Neutrophil (primary cell): ENCODE measurements at regions not wholly inside any gene's neighbourhood (a gene's known extent, or its start where the extent isn't known, plus 50 kb on each side); places are given as distances from the start of the nearest gene placed in this dataset.

Experiments used
- H3K27ac ChIP-seq: fragments of 200-600 bp; sonication (generic); 2 replicates; pipeline ENCODE4 v1.5.1; 2016; ENCODE audit warnings: mild to moderate bottlenecking, moderate library complexity
- H3K27me3 ChIP-seq: fragments of 200-600 bp; sonication (generic); 2 replicates; pipeline ENCODE4 v1.6.0; 2016; ENCODE audit warnings: mild to moderate bottlenecking
- H3K36me3 ChIP-seq: fragments of 200-600 bp; sonication (generic); 2 replicates; pipeline ENCODE4 v1.5.1; 2017
- H3K4me1 ChIP-seq, 2 experiments: fragments of 200-600 bp in 1 of 2; sonication (generic) in 1 of 2; 1 replicate in 1 of 2; 2 replicates in 1 of 2; pipeline versions ENCODE4 v1.5.1 to v1.6.1; 2013 to 2016; ENCODE audit warnings: low read depth in 1 of 2, low read length in 1 of 2, mild to moderate bottlenecking in 1 of 2, moderate library complexity in 1 of 2; ENCODE audit not compliant: control insufficient read depth in 1 of 2, insufficient read depth in 1 of 2
- H3K4me3 ChIP-seq, 2 experiments: fragments of 200-600 bp in 1 of 2; sonication (generic) in 1 of 2; 1 replicate in 1 of 2; 2 replicates in 1 of 2; pipeline ENCODE4 v1.5.1; 2013 to 2016; ENCODE audit warnings: low read depth in 1 of 2, low read length in 1 of 2, mild to moderate bottlenecking in 1 of 2, moderate library complexity in 1 of 2
- H3K9me3 ChIP-seq: fragments of 200-600 bp; sonication (generic); 2 replicates; pipeline ENCODE4 v1.5.1; 2016
- TF ChIP-seq, protein P1 (sequence below): fragments of 200-600 bp; sonication (generic); IDR thresholded peaks from 2 replicates; pipeline ENCODE4 v1.5.1; 2016; ENCODE audit warnings: antibody characterized with exemption

DNA sequence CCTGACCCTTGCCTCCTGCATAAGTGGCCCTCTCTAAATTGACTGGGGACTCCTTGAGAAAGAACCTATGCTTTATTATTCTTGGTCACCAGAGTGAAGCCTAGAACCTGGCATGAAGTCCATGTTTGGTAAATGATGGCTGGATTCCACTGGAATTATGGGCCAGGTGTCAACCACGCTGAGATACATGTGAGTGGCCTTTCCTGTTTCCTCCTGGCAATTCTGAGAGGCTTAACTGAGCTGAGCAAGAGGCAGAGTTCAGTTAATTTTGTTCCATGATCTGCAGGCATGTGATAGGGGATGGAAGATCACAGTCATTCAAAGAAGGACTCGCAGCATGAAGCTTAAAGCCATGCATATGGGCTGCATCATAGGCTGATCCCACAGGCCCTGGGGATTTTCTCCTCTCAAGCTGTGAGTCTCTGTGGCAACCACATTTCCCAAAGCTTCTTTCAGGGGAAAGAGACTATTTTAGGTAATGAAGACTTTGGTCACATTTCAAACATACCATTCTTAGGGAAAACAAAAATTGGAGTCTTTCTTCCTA lies 69.4 kb upstream of the CLNK start:
- Histone ChIP-seq H3K9me3 (no peaks in the 10 kb centered on the region), H3K36me3 (no peaks in the 10 kb centered on the region), H3K4me1 (no peaks in the 10 kb centered on the region), H3K4me3 (no peak overlapping the region), H3K27ac (no peak overlapping the region), H3K27me3 (no peaks in the 10 kb centered on the region)
- TF ChIP-seq, protein P1, sequence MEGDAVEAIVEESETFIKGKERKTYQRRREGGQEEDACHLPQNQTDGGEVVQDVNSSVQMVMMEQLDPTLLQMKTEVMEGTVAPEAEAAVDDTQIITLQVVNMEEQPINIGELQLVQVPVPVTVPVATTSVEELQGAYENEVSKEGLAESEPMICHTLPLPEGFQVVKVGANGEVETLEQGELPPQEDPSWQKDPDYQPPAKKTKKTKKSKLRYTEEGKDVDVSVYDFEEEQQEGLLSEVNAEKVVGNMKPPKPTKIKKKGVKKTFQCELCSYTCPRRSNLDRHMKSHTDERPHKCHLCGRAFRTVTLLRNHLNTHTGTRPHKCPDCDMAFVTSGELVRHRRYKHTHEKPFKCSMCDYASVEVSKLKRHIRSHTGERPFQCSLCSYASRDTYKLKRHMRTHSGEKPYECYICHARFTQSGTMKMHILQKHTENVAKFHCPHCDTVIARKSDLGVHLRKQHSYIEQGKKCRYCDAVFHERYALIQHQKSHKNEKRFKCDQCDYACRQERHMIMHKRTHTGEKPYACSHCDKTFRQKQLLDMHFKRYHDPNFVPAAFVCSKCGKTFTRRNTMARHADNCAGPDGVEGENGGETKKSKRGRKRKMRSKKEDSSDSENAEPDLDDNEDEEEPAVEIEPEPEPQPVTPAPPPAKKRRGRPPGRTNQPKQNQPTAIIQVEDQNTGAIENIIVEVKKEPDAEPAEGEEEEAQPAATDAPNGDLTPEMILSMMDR, result no peak

DNA sequence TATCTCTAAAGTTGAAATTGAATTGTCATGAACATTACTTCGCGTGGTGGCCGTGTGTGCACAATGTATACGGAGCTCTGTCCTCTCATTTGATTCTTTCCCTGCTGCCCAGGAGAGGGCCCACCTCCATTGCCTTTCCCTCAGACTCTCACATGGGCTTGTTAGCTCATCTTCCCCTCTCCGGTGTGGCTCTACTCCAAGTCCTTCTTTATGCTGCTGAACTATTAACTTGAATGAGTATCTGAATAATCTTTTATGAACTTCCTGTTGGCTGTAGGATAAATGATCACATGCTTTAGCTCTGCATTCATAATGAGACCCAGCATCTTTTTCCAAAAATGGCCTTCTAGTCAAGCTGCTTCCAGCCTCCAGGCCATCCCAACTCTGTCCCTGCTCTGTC lies 68.8 kb upstream of the CLNK start:
- no peaks in the 10 kb centered on the region for H3K4me1 ChIP-seq
- H3K36me3 ChIP-seq, result no peaks in the 10 kb centered on the region
- H3K27me3 ChIP-seq, result no peaks in the 10 kb centered on the region
- H3K27ac ChIP-seq, result no peak overlapping the region
- no peak overlapping the region for H3K4me3 ChIP-seq
- H3K9me3 ChIP-seq, result no peaks in the 10 kb centered on the region
- TF ChIP-seq, protein P1, result no peak

DNA sequence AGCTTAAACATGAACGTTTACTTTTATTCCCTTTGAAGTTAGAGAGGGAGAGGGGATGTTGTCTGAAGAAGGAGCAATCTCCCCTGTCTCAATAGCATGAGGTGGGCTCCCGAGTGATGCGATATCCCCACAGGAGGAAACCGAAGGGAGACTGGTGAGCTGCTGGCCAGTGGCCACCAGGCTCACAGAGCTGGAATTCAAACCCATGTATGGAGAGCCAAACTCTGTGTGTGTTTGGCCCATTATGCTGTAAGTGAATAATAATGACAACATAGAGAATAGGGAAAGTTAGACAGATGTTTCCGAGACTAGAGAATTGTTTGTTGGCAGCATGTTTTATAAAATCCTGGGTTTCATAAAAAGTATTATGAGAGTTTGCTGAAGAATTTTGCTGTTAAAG lies 66.1 kb upstream of the CLNK start:
- no peaks in the 10 kb centered on the region for H3K36me3 ChIP-seq
- no peaks in the 10 kb centered on the region for H3K9me3 ChIP-seq
- no peak overlapping the region for H3K27ac ChIP-seq
- no peaks in the 10 kb centered on the region for H3K4me1 ChIP-seq
- H3K4me3 ChIP-seq, result no peak overlapping the region
- H3K27me3 ChIP-seq, result no peaks in the 10 kb centered on the region
- TF ChIP-seq, protein P1, result no peak

DNA sequence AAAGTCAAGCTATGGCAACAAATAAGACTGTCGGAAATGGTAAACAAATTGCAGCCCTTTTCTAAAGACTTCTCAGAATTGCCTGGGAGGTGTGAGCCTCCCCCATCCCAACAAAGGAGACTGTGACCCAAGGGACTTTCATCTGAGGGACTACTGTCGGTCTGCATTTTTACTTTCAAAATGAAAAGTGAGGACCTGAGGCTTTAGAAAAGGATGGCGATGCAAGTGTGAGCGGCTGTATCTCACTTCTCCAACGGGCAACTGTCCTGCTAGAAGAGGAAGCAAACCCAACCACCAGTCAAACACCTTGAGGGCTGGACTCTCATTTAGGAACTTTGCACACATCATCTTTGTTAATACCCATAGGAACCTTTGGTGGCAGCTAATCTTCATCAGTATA lies 62.6 kb upstream of the CLNK start:
- Histone ChIP-seq H3K36me3 (no peaks in the 10 kb centered on the region), H3K27me3 (no peaks in the 10 kb centered on the region), H3K27ac (no peak overlapping the region), H3K9me3 (no peaks in the 10 kb centered on the region), H3K4me1 (no peaks in the 10 kb centered on the region), H3K4me3 (no peak overlapping the region)
- TF ChIP-seq, protein P1, result no peak

DNA sequence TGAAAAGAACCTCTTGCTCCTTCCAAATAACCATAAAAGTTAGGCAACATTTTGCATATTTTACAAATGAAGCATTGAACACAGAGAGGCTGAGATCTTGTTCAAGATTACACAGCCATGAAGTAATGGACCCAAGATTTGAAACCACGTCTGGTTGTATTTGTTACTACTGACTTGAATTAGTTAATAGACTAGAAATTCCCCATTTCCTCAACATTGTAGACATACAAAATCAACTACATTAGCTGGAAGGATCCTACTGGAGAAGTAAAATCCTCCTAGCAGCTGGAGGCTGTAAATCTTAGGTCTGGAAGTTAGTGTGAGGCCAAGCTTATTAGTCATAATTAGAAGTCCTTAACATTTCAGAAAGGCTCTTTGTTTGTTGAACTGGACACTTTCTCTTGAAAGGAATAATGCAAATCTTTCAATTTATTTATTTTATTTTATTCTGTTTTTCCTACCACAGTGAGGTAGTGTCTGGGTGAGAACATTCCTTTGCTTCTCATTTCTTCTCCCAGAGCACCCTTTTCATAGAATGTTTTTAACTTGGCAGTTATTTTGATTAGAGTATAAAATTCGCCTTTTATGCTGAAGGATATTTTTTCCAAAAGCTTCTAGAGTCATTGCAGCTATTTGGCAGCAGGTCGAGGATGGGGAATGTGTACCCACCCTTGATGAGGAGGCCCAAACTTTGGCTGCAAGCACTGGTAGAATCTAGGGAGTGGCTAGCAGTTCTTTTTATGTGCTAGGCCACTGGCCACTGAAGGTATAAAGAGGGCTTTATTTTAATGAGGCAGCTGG lies 62.0 kb upstream of the CLNK start:
- Histone ChIP-seq H3K27me3 (no peaks in the 10 kb centered on the region), H3K9me3 (no peaks in the 10 kb centered on the region), H3K36me3 (no peaks in the 10 kb centered on the region), H3K27ac (no peak overlapping the region), H3K4me3 (no peak overlapping the region), H3K4me1 (no peaks in the 10 kb centered on the region)
- TF ChIP-seq, protein P1, result no peak
